ENCODE measurements at regions not wholly inside any gene's neighbourhood (a gene's known extent, or its start where the extent isn't known, plus 50 kb on each side); places are given as distances from the start of the nearest gene placed in this dataset.

- ATAC-seq (no peak), DNase-seq (no peak)
- no peak for TF ChIP-seq CTCF (IDR thresholded peaks at IDR 0.05)
- H3K36me3 Mint-ChIP-seq, result peaks cover 15% of the 10 kb centered on the region
- H3K4me3 ChIP-seq (ENCODE audit: low read length), result no peak overlapping the region
- no peaks in the 10 kb centered on the region for H3K27me3 Mint-ChIP-seq (ENCODE audit: low read depth in 2 of 2)
- no peak overlapping the region for H3K27ac ChIP-seq (ENCODE audit: low read length)
- no peaks in the 10 kb centered on the region for H3K27me3 ChIP-seq (ENCODE audit: control insufficient read depth, insufficient read depth, low read length)
- H3K27ac Mint-ChIP-seq, result no peak overlapping the region
- no peaks in the 10 kb centered on the region for H3K4me1 ChIP-seq (ENCODE audit: control insufficient read depth, insufficient read depth, low read length)
- H3K9me3 Mint-ChIP-seq, result peaks cover 8 to 15% of the 10 kb centered on the region in 2 donors
- H3K4me3 Mint-ChIP-seq, result no peak overlapping the region
- H3K9me3 ChIP-seq (ENCODE audit: control insufficient read depth, insufficient read depth, low read length), result peaks cover 8% of the 10 kb centered on the region
- no peaks in the 10 kb centered on the region for H3K36me3 ChIP-seq (ENCODE audit: control insufficient read depth, insufficient read depth, low read length)
- intact Hi-C loops (cut with micrococcal nuclease), result no loop called here
- no peaks in the 10 kb centered on the region for H3K4me1 Mint-ChIP-seq
- 82% methylated on average over 4 of the region's 4 CpGs for WGBS (ENCODE audit: insufficient coverage)
Observed at GRCh38 chr5:118705959-118706667, 282.2 kb downstream of the DTWD2 start.

- Histone ChIP-seq H3K4me3 (ENCODE audit: low read length) (no peak overlapping the region), H3K36me3 (ENCODE audit: control insufficient read depth, insufficient read depth, low read length) (no peaks in the 10 kb centered on the region), H3K9me3 (ENCODE audit: control insufficient read depth, insufficient read depth, low read length) (peaks cover 12% of the 10 kb centered on the region), H3K4me1 (ENCODE audit: control insufficient read depth, insufficient read depth, low read length) (no peaks in the 10 kb centered on the region), H3K27ac (ENCODE audit: low read length) (no peak overlapping the region), H3K27me3 (ENCODE audit: control insufficient read depth, insufficient read depth, low read length) (no peaks in the 10 kb centered on the region)
- peaks cover 7 to 8% of the 10 kb centered on the region in 2 donors for H3K9me3 Mint-ChIP-seq
- no peak overlapping the region for H3K27ac Mint-ChIP-seq
- TF ChIP-seq CTCF (IDR thresholded peaks at IDR 0.05), result no peak
- no peaks in the 10 kb centered on the region for H3K27me3 Mint-ChIP-seq (ENCODE audit: low read depth in 2 of 2)
- peaks cover 15% of the 10 kb centered on the region for H3K36me3 Mint-ChIP-seq
- no peak overlapping the region for H3K4me3 Mint-ChIP-seq
- intact Hi-C loops (cut with micrococcal nuclease), result no loop called here
- ATAC-seq (no peak), DNase-seq (no peak)
- WGBS (ENCODE audit: insufficient coverage), result 92% methylated on average over 2 of the region's 2 CpGs
- H3K4me1 Mint-ChIP-seq, result no peaks in the 10 kb centered on the region
Observed at GRCh38 chr5:118703241-118703640, 285.1 kb downstream of the DTWD2 start.

GRCh38 chr5:118701791-118702190 is 286.6 kb downstream of the DTWD2 start:
- H3K36me3 ChIP-seq (ENCODE audit: control insufficient read depth, insufficient read depth, low read length), result no peaks in the 10 kb centered on the region

More at GRCh38 chr5:118701791-118702190, 286.6 kb downstream of the DTWD2 start:
- no peak for TF ChIP-seq CTCF (IDR thresholded peaks at IDR 0.05)
- Mint-ChIP-seq H3K4me3 (no peak overlapping the region), H3K9me3 (peaks cover 6 to 8% of the 10 kb centered on the region in 2 donors), H3K36me3 (peaks cover 15% of the 10 kb centered on the region), H3K27ac (no peak overlapping the region), H3K4me1 (no peaks in the 10 kb centered on the region), H3K27me3 (ENCODE audit: low read depth in 2 of 2) (no peaks in the 10 kb centered on the region)
- intact Hi-C loops (cut with micrococcal nuclease), result no loop called here
- ATAC-seq (no peak), DNase-seq (no peak)
- Histone ChIP-seq H3K4me1 (ENCODE audit: control insufficient read depth, insufficient read depth, low read length) (no peaks in the 10 kb centered on the region), H3K27me3 (ENCODE audit: control insufficient read depth, insufficient read depth, low read length) (no peaks in the 10 kb centered on the region), H3K4me3 (ENCODE audit: low read length) (no peak overlapping the region), H3K27ac (ENCODE audit: low read length) (no peak overlapping the region), H3K9me3 (ENCODE audit: control insufficient read depth, insufficient read depth, low read length) (peaks cover 12% of the 10 kb centered on the region)
